Ovary (tissue), 3 donors: ENCODE measurements at regions not wholly inside any gene's neighbourhood (a gene's known extent, or its start where the extent isn't known, plus 50 kb on each side); places are given as distances from the start of the nearest gene placed in this dataset.

Experiments
- CTCF ChIP-seq, 3 donors: fragments of 450-650 bp in 2 of 3; fragments of 200-600 bp in 1 of 3; IDR thresholded peaks; one replicate each; pipeline versions ENCODE4 v1.5.1 to v1.8.0; 2016 to 2022; ENCODE audit warnings: antibody characterized with exemption in 3 of 3, mild to moderate bottlenecking in 1 of 3
- EP300 ChIP-seq: sonication (generic); formaldehyde crosslinking; IDR thresholded peaks from one replicate; pipeline ENCODE4 v1.6.1; 2017; ENCODE audit warnings: antibody characterized with exemption
- POLR2A ChIP-seq: fragments of 450-650 bp; IDR thresholded peaks from one replicate; pipeline ENCODE4 v1.6.1; 2017; ENCODE audit warnings: antibody characterized with exemption, mild to moderate bottlenecking, moderate library complexity
- donor health status: DM: no; HTN: no; CAD: no.

GRCh38 chr20:63133481-63134091 is 82.3 kb downstream of the YTHDF1 start:
- TF ChIP-seq EP300 = no peak
- TF ChIP-seq CTCF (IDR thresholded peaks at IDR 0.05) = no peak
- TF ChIP-seq POLR2A = no peak
